HEK293 (cell line): ENCODE measurements at regions not wholly inside any gene's neighbourhood (a gene's known extent, or its start where the extent isn't known, plus 50 kb on each side); places are given as distances from the start of the nearest gene placed in this dataset.
A peak's percentile ranks its signal among the peaks of the same experiment; 100 is the strongest.

ENCODE experiments used
- CTCF ChIA-PET: fragments of 350-600 bp; formaldehyde crosslinking; extraction: SDS; loops from one replicate; lab custom pipeline; 2021; ENCODE audit warnings: antibody characterized with exemption; lab: Yijun Ruan, JAX
- POLR2A ChIA-PET: fragments of 300-600 bp; formaldehyde crosslinking; extraction: SDS; loops from one replicate; lab custom pipeline; 2020; ENCODE audit warnings: antibody characterized with exemption, inconsistent platforms; lab: Yijun Ruan, JAX
- H3K27ac ChIP-seq: fragments of 200-500 bp; sonication (Bioruptor generic); 2 replicates; pipeline ENCODE4 v1.5.1; 2014; ENCODE audit warnings: low read depth, low read length, control low read depth, inconsistent platforms; ENCODE audit errors: extremely low read depth
- H3K36me3 ChIP-seq, 2 experiments: fragments of 200-500 bp in 1 of 2; sonication (Bioruptor generic) in 1 of 2; 1 replicate in 1 of 2; 2 replicates in 1 of 2; pipeline ENCODE4 v1.5.1; 2014 to 2017; ENCODE audit warnings: inconsistent platforms in 2 of 2, low read length in 2 of 2; ENCODE audit not compliant: control insufficient read depth in 2 of 2, insufficient read depth in 1 of 2
- H3K4me1 ChIP-seq: fragments of 200-500 bp; sonication (Bioruptor generic); 2 replicates; pipeline ENCODE4 v1.5.1; 2014; ENCODE audit warnings: mild to moderate bottlenecking, low read length, inconsistent platforms; ENCODE audit not compliant: control insufficient read depth, insufficient read depth
- H3K4me3 ChIP-seq: 2 replicates; pipeline ENCODE4 v1.5.1; 2011; ENCODE audit warnings: low read depth, mild to moderate bottlenecking, control low read depth, low read length, moderate library complexity
- H3K9me3 ChIP-seq: fragments of 200-500 bp; sonication (Bioruptor generic); 2 replicates; pipeline ENCODE4 v1.5.1; 2014; ENCODE audit warnings: low read depth, low read length, inconsistent platforms; ENCODE audit not compliant: control insufficient read depth, insufficient read depth
- GFI1B ChIP-seq: fragments of 450-650 bp; formaldehyde crosslinking; IDR thresholded peaks from 2 replicates; pipeline ENCODE4 v1.5.1; 2016; ENCODE audit warnings: missing biosample characterization, missing genetic modification characterization
- INSM2 ChIP-seq: fragments of 450-650 bp; formaldehyde crosslinking; IDR thresholded peaks from 2 replicates; pipeline ENCODE4 v1.5.1; 2016; ENCODE audit warnings: missing biosample characterization, missing genetic modification characterization
- RBAK ChIP-seq: fragments of 450-650 bp; formaldehyde crosslinking; IDR thresholded peaks from 2 replicates; pipeline ENCODE4 v1.5.1; 2016; ENCODE audit warnings: missing biosample characterization, missing genetic modification characterization
- ZBTB20 ChIP-seq: fragments of 450-650 bp; formaldehyde crosslinking; IDR thresholded peaks from 2 replicates; pipeline ENCODE4 v1.5.1; 2016; ENCODE audit warnings: missing biosample characterization, missing genetic modification characterization
- ZNF132 ChIP-seq: fragments of 450-650 bp; formaldehyde crosslinking; IDR thresholded peaks from 2 replicates; pipeline ENCODE4 v1.5.1; 2017; ENCODE audit warnings: missing biosample characterization, missing genetic modification characterization, borderline replicate concordance
- ZNF140 ChIP-seq: fragments of 450-650 bp; formaldehyde crosslinking; IDR thresholded peaks from 2 replicates; pipeline ENCODE4 v1.5.1; 2016; ENCODE audit warnings: missing biosample characterization, missing genetic modification characterization
- ZNF148 ChIP-seq: fragments of 450-650 bp; formaldehyde crosslinking; IDR thresholded peaks from 2 replicates; pipeline ENCODE4 v1.5.0; 2017; ENCODE audit warnings: missing biosample characterization, missing genetic modification characterization, borderline replicate concordance
- ZNF2 ChIP-seq: fragments of 450-650 bp; formaldehyde crosslinking; IDR thresholded peaks from 2 replicates; pipeline ENCODE4 v1.5.1; 2016; ENCODE audit warnings: missing biosample characterization, missing genetic modification characterization
- ZNF214 ChIP-seq: fragments of 450-650 bp; formaldehyde crosslinking; IDR thresholded peaks from 2 replicates; pipeline ENCODE4 v1.5.1; 2017; ENCODE audit warnings: missing biosample characterization, mild to moderate bottlenecking, missing genetic modification characterization, borderline replicate concordance
- ZNF274 ChIP-seq, 2 experiments: fragments of 200-500 bp in 1 of 2; fragments of 450-650 bp in 1 of 2; sonication (Bioruptor generic) in 1 of 2; formaldehyde crosslinking in 1 of 2; IDR thresholded peaks; 2 replicates each; pipeline versions ENCODE4 v1.5.1 to v1.6.1; 2014 to 2016; ENCODE audit warnings: borderline replicate concordance in 1 of 2, inconsistent platforms in 1 of 2, low read length in 1 of 2, missing biosample characterization in 1 of 2, missing genetic modification characterization in 1 of 2
- ZNF350 ChIP-seq: fragments of 450-650 bp; formaldehyde crosslinking; IDR thresholded peaks from 2 replicates; pipeline ENCODE4 v1.5.0; 2017; ENCODE audit warnings: missing biosample characterization, mild to moderate bottlenecking, missing genetic modification characterization
- ZNF473 ChIP-seq: fragments of 450-650 bp; formaldehyde crosslinking; IDR thresholded peaks from 2 replicates; pipeline ENCODE4 v1.5.1; 2017; ENCODE audit warnings: missing biosample characterization, missing genetic modification characterization
- ZNF518A ChIP-seq: fragments of 450-650 bp; formaldehyde crosslinking; conservative IDR thresholded peaks from 2 replicates; pipeline ENCODE4 v1.5.1; 2016; ENCODE audit warnings: low read depth, missing biosample characterization, missing genetic modification characterization
- ZNF521 ChIP-seq: fragments of 450-650 bp; formaldehyde crosslinking; IDR thresholded peaks from 2 replicates; pipeline ENCODE4 v1.5.1; 2017; ENCODE audit warnings: missing biosample characterization, mild to moderate bottlenecking, missing genetic modification characterization
- ZNF561 ChIP-seq: fragments of 450-650 bp; IDR thresholded peaks from 2 replicates; pipeline ENCODE4 v1.5.1; 2018; ENCODE audit warnings: missing biosample characterization, missing genetic modification characterization, borderline replicate concordance
- ZNF596 ChIP-seq: fragments of 450-650 bp; IDR thresholded peaks from 2 replicates; pipeline ENCODE4 v1.5.0; 2018; ENCODE audit warnings: missing biosample characterization, mild to moderate bottlenecking, missing genetic modification characterization, moderate library complexity
- ZNF658 ChIP-seq: fragments of 450-650 bp; formaldehyde crosslinking; IDR thresholded peaks from 2 replicates; pipeline ENCODE4; 2016; ENCODE audit warnings: missing biosample characterization, missing genetic modification characterization
- ZNF660 ChIP-seq: fragments of 450-650 bp; IDR thresholded peaks from 2 replicates; pipeline ENCODE4 v1.5.1; 2018; ENCODE audit warnings: missing biosample characterization, mild to moderate bottlenecking, missing genetic modification characterization
- ZNF664 ChIP-seq: fragments of 450-650 bp; formaldehyde crosslinking; IDR thresholded peaks from 2 replicates; pipeline ENCODE4 v1.5.1; 2016; ENCODE audit warnings: missing biosample characterization, missing genetic modification characterization
- ZNF747 ChIP-seq: fragments of 450-650 bp; formaldehyde crosslinking; IDR thresholded peaks from 2 replicates; pipeline ENCODE4 v1.5.1; 2016; ENCODE audit warnings: missing biosample characterization, missing genetic modification characterization
- ZSCAN16 ChIP-seq: fragments of 450-650 bp; formaldehyde crosslinking; IDR thresholded peaks from 2 replicates; pipeline ENCODE4 v1.5.1; 2016; ENCODE audit warnings: missing biosample characterization, missing genetic modification characterization
- TF ChIP-seq, protein P1 (sequence below): fragments of 450-650 bp; IDR thresholded peaks from 2 replicates; pipeline ENCODE4 v1.5.1; 2018; ENCODE audit warnings: missing biosample characterization, mild to moderate bottlenecking, missing genetic modification characterization

- Histone ChIP-seq H3K27ac (peak overlapping the region; percentile 21; the same call in 1 of the 2 replicates), H3K4me3 (no peak overlapping the region), H3K9me3 (no peaks in the 10 kb centered on the region), H3K4me1 (peaks cover 25% of the 10 kb centered on the region), H3K36me3 (no peaks in the 10 kb centered on the region)
- TF ChIP-seq ZNF274 (IDR thresholded peaks at IDR 0.05; ENCODE audit: low read length) (no peak), ZNF274 (tag by site-specific recombination; IDR thresholded peaks at IDR 0.05; ENCODE audit: borderline replicate concordance) (no peak), ZBTB20 (tag by site-specific recombination) (no peak), ZNF747 (no peak), ZNF561 (tag by site-specific recombination) (no peak), ZNF148 (tag by site-specific recombination) (no peak), ZNF664 (tag by site-specific recombination) (no peak), ZNF140 (tag by site-specific recombination) (no peak), ZNF473 (no peak)
- ChIA-PET CTCF (interaction anchor here (0.7 to 1.0 kb wide), 2 partner anchors 58 to 75 kb away, joined by 3 to 4 read pairs; no protein-coding TSS in a partner anchor), POLR2A (no interaction called here)
Measured at GRCh38 chr2:216773072-216773471, 77.7 kb upstream of the IGFBP5 start.

GRCh38 chr2:216770717-216771116 is 75.4 kb upstream of the IGFBP5 start:
- TF ChIP-seq ZSCAN16 (tag by site-specific recombination) (no peak), ZNF660 (tag by site-specific recombination) (no peak), ZNF274 (IDR thresholded peaks at IDR 0.05; ENCODE audit: low read length) (no peak), ZNF274 (tag by site-specific recombination; IDR thresholded peaks at IDR 0.05; ENCODE audit: borderline replicate concordance) (no peak), GFI1B (tag by site-specific recombination) (no peak), ZNF518A (tag by site-specific recombination) (no peak), ZNF132 (tag by site-specific recombination) (no peak), RBAK (tag by site-specific recombination) (no peak), ZNF596 (no peak), INSM2 (no peak), ZNF350 (tag by site-specific recombination) (no peak), ZNF658 (tag by site-specific recombination) (no peak), ZNF521 (no peak), ZNF2 (tag by site-specific recombination) (no peak), ZNF214 (tag by site-specific recombination) (no peak)
- TF ChIP-seq, protein P1, sequence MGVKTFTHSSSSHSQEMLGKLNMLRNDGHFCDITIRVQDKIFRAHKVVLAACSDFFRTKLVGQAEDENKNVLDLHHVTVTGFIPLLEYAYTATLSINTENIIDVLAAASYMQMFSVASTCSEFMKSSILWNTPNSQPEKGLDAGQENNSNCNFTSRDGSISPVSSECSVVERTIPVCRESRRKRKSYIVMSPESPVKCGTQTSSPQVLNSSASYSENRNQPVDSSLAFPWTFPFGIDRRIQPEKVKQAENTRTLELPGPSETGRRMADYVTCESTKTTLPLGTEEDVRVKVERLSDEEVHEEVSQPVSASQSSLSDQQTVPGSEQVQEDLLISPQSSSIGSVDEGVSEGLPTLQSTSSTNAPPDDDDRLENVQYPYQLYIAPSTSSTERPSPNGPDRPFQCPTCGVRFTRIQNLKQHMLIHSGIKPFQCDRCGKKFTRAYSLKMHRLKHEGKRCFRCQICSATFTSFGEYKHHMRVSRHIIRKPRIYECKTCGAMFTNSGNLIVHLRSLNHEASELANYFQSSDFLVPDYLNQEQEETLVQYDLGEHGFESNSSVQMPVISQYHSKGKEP (tag by site-specific recombination): no peak
- CTCF ChIA-PET: interaction anchor here (0.6 to 0.9 kb wide), 2 partner anchors 11 to 54 kb away, joined by 3 to 4 read pairs; no protein-coding TSS in a partner anchor

More at GRCh38 chr2:216770717-216771116, 75.4 kb upstream of the IGFBP5 start:
- peaks cover 7% of the 10 kb centered on the region for H3K4me1 ChIP-seq
- POLR2A ChIA-PET: no interaction called here
- no peak overlapping the region for H3K27ac ChIP-seq
- H3K9me3 ChIP-seq: no peaks in the 10 kb centered on the region
- H3K4me3 ChIP-seq: no peak overlapping the region
- no peaks in the 10 kb centered on the region for H3K36me3 ChIP-seq
